ENCODE measurements at regions not wholly inside any gene's neighbourhood (a gene's known extent, or its start where the extent isn't known, plus 50 kb on each side); places are given as distances from the start of the nearest gene placed in this dataset.
"Not testable (repeated sequence)": the region's sequence is repeated elsewhere in the genome, so short reads cannot be mapped to it uniquely, and the experiment has no call there.

- intact Hi-C loops (cut with DNase I) = not testable (repeated sequence)
- peak overlapping the region in 3 of 4 donors; percentile 0 to 32 (median 20) for H3K27ac ChIP-seq (replicated peaks in 1 of 4)
Measured at GRCh38 chr3:172579753-172580152, 56.5 kb upstream of the TNFSF10 start.

GRCh38 chr3:172578714-172579113 is 55.5 kb upstream of the TNFSF10 start:
- H3K27ac ChIP-seq (replicated peaks in 1 of 4); H3K36me3 ChIP-seq; H3K4me3 ChIP-seq; H3K9me3 ChIP-seq; intact Hi-C loops (cut with DNase I); DNase-seq (ENCODE audit: extremely low spot score); H3K27me3 ChIP-seq: not testable (repeated sequence)
- peaks cover 0 to 13% (median 7%) of the 10 kb centered on the region in 4 donors for H3K4me1 ChIP-seq
- WGBS = 89% methylated on average over 1 of the region's 1 CpG

More at GRCh38 chr3:172579753-172580152, 56.5 kb upstream of the TNFSF10 start:
- H3K4me1 ChIP-seq = peaks cover 0 to 13% (median 7%) of the 10 kb centered on the region in 4 donors
- not testable (repeated sequence) for H3K9me3 ChIP-seq; DNase-seq (ENCODE audit: extremely low spot score); H3K4me3 ChIP-seq; H3K36me3 ChIP-seq; H3K27me3 ChIP-seq
- 96% methylated on average over 3 of the region's 3 CpGs for WGBS

GRCh38 chr3:172577987-172578570 is 54.8 kb upstream of the TNFSF10 start:
- Histone ChIP-seq H3K4me3 (no peak overlapping the region), H3K4me1 (peaks cover 0 to 13% (median 7%) of the 10 kb centered on the region in 4 donors), H3K27me3 (no peaks in the 10 kb centered on the region), H3K9me3 (no peaks in the 10 kb centered on the region), H3K36me3 (no peaks in the 10 kb centered on the region), H3K27ac (replicated peaks in 1 of 4) (no peak overlapping the region)
- DNase-seq (ENCODE audit: extremely low spot score) = no peak
- TF ChIP-seq EP300 (IDR thresholded peaks at IDR 0.05) (no peak), POLR2A (IDR thresholded peaks at IDR 0.05; ENCODE audit: low read depth) (no peak), CTCF (IDR thresholded peaks at IDR 0.05) (no peak), POLR2AphosphoS5 (IDR thresholded peaks at IDR 0.05) (no peak)
- WGBS = 37% methylated on average over 2 of the region's 2 CpGs
- intact Hi-C loops (cut with DNase I) = no loop called here

GRCh38 chr3:172575375-172575774 is 52.1 kb upstream of the TNFSF10 start:
- WGBS = 75% methylated on average over 2 of the region's 2 CpGs
- no peak for DNase-seq (ENCODE audit: extremely low spot score)
- intact Hi-C loops (cut with DNase I) = no loop called here
- no peaks in the 10 kb centered on the region for H3K27me3 ChIP-seq
- no peak overlapping the region for H3K4me3 ChIP-seq
- H3K36me3 ChIP-seq = no peaks in the 10 kb centered on the region
- H3K27ac ChIP-seq (replicated peaks in 1 of 4) = no peak overlapping the region
- no peak for TF ChIP-seq EP300 (IDR thresholded peaks at IDR 0.05)
- no peak for TF ChIP-seq CTCF (IDR thresholded peaks at IDR 0.05)
- TF ChIP-seq POLR2A (IDR thresholded peaks at IDR 0.05; ENCODE audit: low read depth) = no peak
- TF ChIP-seq POLR2AphosphoS5 (IDR thresholded peaks at IDR 0.05) = no peak
- H3K9me3 ChIP-seq = no peaks in the 10 kb centered on the region
- peaks cover 0 to 13% (median 3%) of the 10 kb centered on the region in 4 donors for H3K4me1 ChIP-seq

- no peak for DNase-seq (ENCODE audit: extremely low spot score)
- intact Hi-C loops (cut with DNase I) = no loop called here
- TF ChIP-seq CTCF (IDR thresholded peaks at IDR 0.05) (no peak), POLR2A (IDR thresholded peaks at IDR 0.05; ENCODE audit: low read depth) (no peak), EP300 (IDR thresholded peaks at IDR 0.05) (no peak), POLR2AphosphoS5 (IDR thresholded peaks at IDR 0.05) (no peak)
- Histone ChIP-seq H3K9me3 (no peaks in the 10 kb centered on the region), H3K4me3 (no peak overlapping the region), H3K27ac (replicated peaks in 1 of 4) (no peak overlapping the region), H3K36me3 (no peaks in the 10 kb centered on the region), H3K4me1 (peaks cover 0 to 6% (median 0%) of the 10 kb centered on the region in 4 donors), H3K27me3 (no peaks in the 10 kb centered on the region)
- 93% methylated on average over 1 of the region's 1 CpG for WGBS
Measured at GRCh38 chr3:172573422-172573821, 50.2 kb upstream of the TNFSF10 start.

Data from esophagus muscularis mucosa (tissue), 4 donors.